Pons (tissue), 1 donor: ENCODE measurements at regions not wholly inside any gene's neighbourhood (a gene's known extent, or its start where the extent isn't known, plus 50 kb on each side); places are given as distances from the start of the nearest gene placed in this dataset.
"Not testable (repeated sequence)": the region's sequence is repeated elsewhere in the genome, so short reads cannot be mapped to it uniquely, and the experiment has no call there.

Experiments
- DNase-seq: peaks from one replicate; pipeline ENCODE4 v3.0.0-alpha.2; 2016; ENCODE audit warnings: low spot score

DNA sequence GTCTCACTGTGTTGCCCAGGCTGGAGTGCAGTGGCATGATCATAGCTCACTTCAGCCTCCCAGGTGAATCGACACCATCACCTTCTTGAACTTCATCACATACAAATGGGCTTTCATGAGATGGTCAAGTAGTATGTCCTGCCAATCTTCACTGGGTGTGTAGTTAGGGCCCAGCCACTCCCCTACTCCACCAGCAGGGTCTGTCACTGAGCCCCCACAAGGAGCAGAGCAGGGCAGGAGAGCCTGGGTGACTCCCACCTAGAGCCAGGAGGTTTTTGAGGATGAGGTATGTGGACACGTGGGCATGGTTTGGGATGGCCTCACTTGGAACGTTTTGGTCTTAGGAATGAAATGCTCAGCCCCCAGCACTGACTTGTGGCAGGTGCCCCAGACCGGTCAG lies 4037.7 kb upstream of the TPTE start:
- not testable (repeated sequence) for DNase-seq

DNA sequence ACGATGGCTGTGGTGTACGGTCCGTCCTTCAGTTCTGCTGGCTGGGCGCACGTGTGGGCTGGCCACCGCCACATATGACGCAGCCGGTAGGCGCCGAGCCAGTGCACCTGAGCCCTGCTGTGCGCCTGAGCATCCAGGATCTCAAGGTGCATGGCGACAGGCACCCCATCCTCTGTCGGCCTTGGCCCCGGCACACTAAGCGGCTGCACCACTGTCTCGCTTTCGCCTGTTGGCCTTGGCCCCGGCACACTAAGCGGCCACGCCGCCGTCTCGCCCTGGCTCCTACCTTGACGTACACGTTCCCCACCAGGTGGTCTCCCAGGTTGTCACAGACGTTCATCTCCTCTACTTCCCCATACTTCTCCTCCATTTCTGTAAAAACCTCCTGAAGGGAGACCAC lies 4034.6 kb upstream of the TPTE start:
- DNase-seq: not testable (repeated sequence)

DNA sequence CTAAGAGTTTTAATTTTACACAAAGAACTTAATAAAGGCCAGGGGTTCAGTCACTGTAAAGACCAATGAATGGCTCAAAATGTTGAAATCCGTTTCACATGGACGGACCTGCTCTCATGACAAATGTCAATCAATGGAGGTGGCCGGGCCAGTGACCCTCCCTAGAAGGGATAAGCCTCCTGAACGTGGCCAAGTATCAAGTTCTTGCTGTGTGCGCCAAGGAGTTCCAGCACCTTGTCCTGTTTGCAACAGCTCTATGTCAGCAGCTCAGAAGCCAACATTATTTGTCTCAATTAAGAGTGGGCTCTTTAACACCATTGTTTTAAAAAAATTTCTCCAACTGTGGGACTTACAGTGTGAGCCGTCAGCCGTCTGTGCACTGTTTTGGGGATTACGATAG lies 4028.7 kb upstream of the TPTE start:
- not testable (repeated sequence) for DNase-seq

DNA sequence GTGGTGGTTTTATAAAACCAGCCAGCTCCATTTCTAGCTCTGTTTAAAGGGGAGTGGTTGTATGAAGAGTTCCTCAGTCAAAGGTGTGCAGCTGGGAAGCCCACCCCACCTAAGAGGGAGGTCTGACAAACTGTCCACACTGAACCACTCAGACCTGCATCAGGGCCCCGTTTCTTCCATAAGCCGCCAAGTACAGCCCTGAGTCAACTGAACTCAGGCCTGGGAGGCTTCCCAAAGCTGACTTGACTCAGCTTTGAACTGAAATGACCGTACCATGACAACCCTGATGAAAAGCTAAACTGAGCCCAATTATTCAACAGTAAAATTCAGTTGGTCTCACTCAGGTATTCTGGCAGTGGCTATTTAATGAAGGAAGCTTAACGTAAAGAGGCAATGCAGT lies 4027.4 kb upstream of the TPTE start:
- DNase-seq: not testable (repeated sequence)

DNA sequence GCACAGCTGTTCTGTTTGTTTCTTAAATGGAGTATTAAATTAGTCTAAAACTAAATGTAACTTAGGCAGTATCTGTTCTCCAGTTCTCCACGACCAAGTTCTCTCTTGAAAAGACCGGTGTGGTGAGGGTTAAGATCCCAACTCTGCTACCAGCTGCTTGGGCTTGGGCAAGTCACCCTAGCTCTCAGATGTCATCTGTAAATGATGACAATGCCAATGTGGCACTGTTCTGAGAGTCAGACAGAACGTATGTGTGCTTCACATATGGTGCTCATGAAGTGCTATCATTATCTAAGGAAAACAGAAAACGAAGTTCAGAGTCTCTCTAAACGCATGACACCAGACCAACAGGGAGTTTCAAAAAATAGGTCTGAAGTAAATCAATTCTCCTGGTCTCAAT lies 4025.0 kb upstream of the TPTE start:
- DNase-seq: not testable (repeated sequence)

DNA sequence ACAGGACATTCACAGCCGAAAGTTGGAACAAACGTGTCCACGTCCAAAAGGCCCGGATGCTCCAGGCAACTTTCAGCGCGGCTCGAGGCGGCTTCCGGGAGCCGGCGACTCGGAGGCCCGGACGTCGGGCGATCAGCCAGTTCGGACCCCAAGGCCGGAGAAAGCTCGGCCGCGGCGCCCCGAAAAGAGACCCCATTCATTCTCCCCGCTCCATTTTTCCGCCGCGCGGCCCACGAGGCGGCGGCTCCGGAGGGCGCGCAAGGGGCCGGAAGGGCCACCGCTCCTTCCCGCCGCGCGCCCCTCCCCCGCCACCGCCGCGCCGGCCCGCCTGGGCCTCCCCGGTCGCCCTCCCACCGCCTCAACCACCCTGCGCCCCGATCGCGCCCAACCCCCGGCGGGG lies 4022.7 kb upstream of the TPTE start:
- not testable (repeated sequence) for DNase-seq

DNA sequence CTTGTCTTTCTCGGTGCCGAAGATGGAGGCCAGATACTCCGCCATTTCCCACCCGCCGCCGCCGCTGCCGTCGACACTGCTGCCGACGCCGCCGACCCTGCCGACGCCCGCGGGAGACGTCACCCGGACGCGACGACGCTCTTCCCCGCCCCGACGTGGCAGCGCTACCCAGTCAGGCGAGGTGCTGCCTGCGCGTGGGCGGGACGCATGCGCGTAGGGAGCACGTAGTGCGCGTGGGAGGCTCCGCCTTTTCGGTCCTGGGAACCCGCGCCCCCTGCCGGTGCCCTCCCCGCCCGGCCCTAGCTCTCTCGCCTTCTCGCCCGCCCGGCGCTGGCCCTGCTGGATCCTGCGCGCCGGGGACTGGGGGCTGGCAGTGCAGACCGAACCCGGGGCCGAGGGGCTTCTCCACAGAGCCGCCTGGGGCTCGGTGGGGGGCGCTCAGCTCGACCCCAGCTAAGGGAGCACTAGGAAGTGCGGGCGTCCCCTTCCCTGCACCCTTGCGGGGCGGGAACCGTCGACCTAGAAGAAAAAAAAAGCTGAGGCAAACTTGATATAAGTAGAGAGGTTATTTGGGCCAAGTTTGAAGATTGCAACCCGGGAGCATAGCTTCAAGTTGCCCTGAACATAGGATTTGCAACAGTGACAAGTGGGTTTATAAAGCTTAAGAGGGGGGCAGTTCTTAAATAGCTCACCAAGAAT lies 4022.1 kb upstream of the TPTE start:
- DNase-seq: not testable (repeated sequence)

DNA sequence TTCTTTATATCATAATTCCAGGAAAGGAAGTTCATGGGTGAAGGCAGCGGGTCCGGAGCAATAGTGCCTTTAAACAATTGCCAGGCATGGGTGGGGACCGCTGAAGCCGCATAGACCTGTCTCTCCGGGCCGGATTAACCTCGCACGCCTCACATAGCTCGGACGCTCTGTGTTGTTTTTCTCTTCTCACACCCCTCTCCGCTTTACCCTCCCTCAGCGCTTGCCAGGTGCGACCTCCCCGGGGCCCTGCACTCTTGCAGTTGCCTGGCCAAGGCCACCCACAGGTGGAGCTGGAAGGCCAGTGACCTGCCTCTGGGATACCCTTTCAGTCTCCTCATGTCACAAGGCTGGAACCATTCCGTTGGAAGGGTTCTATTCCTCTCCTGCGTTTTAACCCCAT lies 4021.5 kb upstream of the TPTE start:
- not testable (repeated sequence) for DNase-seq

DNA sequence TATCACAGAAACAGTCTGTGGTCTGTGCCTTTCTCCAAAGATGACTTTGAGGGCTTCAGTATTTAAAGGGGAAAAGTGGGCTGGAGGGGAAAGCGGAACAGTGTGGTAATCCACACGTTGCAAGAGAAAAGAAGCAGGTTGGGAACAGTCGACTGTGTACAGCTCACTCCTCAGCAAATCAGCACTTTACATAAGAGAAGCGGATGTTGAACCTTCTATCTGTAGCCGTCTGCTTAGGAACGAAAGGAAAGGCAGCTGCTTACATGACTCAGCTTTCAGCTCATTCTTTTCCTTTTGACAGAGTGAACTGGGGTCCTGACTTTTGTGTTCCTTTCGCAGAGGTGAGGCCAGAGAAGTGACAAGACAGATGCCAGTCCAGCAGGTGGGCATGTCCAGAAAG lies 4020.7 kb upstream of the TPTE start:
- not testable (repeated sequence) for DNase-seq

DNA sequence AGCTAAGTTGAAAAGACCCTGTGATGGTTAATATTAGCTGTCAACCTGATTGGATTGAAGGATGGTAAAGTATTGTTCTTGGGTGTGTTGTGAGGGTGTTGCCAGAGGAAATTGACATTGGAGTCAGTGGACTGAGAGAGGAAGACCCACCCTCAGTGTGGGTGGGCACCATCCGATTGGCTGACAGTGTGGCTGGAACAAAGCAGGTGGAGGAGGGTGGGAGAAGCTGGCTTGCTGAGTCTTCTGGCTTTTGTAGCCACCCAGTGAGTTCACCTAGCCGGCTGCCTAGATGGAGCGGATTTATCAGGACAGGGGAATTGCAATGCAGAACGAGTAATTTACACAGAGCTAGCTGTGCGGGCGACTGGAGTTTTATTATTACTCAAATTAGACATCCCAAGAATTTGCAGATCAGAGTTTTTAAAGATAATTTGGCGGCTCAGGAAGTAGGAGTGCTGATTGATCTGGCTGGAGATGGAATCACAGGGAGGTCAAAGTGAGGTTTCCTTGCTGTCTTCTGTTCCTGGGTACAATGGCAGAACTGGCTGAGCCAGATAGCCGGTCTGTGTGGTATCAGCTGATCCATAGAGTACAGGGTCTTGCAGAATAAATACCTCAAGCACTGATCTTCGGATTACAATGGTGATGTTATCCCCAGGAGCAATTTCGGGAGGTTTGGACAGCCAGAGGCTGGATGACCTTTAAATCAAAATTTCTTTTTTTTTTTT lies 4015.1 kb upstream of the TPTE start:
- DNase-seq: not testable (repeated sequence)

DNA sequence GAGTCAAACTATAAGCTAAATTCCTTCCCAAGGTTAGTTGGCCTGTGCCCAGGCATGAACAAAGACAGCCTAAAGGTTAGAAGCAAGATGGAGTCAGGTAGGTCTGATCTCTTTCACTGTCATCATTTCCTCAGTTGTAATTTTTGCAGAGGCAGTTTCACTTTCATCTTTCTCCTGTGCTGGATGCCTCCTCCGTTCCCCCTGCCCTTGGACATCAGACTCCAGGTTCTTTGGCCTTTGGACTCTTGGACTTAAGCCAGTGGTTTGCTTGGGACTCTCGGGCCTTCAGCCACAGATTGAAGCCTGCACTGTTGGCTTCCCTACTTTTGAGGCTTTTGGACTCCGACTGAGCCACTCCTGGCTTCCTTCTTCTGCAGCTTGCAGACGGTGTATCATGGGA lies 4013.8 kb upstream of the TPTE start:
- DNase-seq: not testable (repeated sequence)

DNA sequence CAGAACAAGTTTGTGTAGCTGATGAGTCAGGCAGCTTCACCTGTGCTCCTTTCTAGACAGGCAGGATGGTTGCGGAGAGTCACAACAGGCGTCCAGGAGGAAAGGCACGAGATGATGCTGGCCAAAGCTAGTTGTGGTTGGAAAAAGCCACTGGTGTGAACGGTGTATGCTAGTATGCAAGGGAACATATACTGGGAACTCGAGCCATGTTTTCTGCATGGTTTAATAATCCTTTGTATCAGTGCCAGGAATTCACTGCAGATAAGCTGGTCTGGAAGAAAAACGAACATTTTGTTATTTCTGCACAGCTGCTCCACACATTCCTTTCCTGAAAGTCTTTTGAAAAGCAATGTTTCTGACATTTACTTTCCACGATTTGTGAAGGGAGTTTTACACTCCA lies 3999.6 kb upstream of the TPTE start:
- DNase-seq: not testable (repeated sequence)

DNA sequence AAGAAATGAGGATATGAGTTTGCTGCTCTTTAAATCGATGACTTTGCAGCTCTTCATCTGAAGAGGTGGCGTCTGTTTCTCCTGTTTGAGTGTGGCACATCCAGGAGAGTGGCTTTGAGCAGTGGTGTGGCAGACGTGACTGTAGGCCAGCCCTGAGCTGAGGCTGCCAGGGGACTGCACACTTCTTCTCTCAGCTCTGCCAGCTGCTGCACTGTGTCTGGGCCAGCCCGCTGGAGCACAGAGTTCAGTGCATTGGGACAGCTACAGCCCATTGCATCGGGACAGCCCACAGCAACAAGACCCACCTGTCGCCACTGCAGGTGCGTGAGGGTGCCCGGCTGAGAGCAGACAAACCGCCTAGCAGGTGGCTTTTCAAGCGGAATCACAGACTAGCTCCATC lies 3995.2 kb upstream of the TPTE start:
- DNase-seq: not testable (repeated sequence)

DNA sequence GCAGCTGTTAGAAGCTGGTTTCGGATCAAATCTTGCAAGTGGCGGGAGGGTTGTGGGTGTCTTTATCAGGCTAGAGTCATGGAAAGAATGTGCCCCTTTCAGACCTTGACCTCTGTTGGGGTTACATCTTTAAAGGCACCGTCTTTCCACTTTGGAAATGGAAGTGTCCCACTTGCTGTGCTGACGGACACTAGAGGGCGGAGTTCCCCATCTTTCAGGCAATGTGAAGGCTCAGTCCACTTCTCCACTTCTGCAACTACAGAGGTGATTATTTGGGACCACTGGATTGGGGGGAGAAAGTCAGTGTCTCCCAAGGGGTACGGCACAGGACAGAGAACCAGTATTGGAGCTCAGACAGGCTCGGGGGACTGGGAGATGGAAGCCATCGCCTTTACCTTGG lies 3990.7 kb upstream of the TPTE start:
- DNase-seq: not testable (repeated sequence)

DNA sequence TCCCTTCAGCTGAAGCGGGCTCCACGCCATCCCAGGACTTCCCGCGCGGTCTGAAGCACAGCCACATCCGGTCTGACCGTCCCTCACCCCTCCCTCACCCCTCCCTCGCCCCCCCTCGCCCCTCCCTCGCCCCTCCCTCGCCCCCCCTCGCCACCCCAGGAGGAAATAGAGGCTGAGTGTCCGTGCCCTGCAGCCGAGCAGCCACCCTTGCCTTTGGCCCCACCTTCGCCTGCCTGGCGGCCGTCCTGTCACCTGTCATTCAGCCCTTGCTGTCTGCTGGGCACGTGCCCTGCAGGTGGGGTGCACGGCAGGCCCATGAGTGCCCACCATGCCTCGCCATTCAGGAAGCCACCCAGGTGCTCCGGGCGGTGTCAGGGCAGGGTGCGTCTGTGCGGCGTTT lies 3988.1 kb upstream of the TPTE start:
- not testable (repeated sequence) for DNase-seq

DNA sequence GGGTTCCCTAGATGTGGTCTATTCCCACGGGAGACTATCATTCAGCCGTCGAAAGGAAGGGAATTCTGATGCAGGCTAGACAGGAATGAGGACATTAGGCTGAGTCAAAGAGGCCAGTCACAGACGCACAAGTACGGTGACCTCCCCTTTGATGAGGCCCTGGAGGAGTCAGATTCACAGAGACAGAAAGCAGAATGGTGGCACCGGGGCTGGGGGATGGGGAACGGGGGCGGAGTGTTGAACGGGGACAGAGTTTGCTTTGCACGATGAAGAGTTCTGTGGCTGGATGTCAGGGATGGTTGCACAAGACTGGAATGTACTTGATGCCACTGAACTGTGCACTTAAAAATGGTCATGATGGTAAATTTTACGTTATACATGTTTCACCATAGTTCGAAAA lies 3983.1 kb upstream of the TPTE start:
- not testable (repeated sequence) for DNase-seq

DNA sequence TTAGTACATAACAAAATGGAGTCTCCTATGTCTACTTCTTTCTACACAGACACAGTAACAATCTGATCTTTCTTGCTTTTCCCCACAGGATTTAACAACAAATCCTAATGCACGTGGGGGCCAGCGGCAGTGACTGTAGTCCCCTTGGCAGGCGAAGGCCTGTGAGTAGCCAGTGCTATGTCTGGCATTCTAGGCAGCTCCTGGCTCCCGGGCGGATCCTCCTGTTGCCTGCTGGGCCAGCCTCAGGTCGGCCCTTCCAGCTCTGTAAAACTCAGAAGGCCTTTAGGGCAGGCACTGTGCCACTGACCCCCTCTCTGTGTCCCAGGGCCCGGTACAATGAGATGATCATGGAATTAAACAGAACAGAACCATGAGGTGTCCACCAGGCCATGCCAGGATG lies 3981.7 kb upstream of the TPTE start:
- not testable (repeated sequence) for DNase-seq

DNA sequence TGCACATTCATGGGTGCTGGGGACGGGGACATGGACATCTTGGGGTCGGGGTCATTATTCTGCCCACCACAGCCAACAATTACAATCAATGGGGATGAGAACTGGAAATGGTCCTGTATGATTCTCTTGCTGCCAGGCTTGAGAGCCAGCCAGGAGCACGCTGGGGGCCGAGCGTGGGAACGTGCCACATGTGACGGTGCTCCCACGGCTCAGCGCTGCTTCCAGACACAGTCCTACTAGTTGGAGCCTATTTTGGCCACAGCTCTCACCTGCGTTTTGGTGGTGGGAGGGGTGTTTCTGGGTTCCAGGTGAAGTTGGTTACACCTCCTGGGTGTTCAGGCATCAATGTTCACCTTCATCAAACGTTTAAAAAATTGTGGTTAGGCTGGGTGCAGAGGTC lies 3980.3 kb upstream of the TPTE start:
- DNase-seq: not testable (repeated sequence)

DNA sequence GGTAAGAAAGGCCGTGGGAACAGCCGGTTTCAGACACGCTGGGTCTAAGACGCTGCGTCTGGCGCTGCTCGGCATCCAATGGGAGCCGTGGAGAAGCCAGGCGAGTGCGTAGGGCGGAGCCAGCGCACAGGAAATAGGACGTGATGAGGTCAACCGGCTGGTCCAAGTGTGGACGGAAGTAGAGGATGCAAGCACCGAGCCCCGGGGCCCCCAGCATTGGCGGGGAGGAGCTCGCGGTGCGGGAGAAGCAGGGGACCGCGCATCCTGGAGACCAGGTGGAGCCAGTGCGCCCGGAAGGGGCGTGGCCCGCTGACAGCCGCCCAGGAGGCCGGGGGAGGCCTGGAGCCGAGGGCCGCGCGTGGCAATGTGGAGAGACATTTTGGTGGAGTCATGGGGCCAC lies 3976.1 kb upstream of the TPTE start:
- DNase-seq: not testable (repeated sequence)

DNA sequence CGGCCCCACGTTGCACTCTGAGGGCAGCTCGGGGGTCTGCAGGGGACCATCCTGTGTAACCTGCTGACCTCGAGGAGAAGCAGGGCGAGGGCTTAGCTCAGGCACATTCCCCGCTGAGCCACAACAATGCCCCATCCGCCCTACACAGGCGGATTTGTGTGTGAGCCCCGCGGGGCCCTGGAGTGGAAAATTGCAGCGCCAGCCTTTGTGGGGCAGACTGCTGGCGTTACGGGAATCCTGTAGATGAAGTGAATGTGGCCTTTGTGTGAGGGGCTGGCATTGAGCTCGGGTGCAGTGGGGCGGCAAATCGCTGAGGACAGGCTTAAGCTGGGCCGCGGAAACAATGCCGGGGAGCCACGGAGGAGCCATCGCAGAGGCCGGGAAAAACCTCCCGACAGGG lies 3970.3 kb upstream of the TPTE start:
- not testable (repeated sequence) for DNase-seq

DNA sequence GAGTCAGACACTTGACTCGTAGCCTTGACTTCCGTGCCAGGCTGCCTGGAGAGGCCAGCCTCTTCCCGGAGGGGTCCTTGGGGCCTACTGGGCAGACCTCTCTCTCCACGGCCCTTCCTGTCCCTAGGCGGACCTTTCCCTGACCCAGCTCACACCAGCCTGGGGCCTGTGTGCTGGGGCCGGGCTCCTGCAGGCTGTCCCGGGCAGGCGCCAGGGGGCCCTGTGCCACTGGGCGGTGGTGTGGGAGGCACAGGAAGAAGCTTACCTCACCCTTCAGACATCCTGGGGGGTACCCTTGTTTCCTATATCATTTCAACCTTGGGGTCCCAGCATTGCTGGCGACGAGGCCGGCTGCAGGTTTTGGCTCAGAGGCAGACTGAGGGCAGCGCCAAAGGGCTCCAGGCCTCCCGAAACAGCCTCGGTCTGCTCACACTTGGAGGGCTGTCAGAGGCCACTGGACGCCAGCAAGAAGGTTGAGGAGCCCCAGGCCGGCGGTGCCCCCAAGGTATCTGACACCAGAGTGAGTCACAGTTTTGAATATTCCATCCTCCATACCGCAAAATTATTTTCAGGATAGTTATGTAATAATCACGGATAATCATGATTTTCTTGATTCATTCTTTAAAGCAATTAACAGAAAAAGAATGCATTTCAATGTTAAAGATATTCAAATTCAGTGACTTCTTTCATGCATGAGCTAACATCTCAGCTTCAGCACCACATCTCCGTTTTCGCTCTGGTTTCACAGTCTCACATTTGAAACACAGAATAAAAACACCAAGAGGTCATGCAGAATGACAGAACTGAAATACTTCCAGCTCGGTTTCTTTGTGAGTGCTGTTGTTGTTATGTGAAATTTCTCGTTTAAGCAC lies 3967.6 kb upstream of the TPTE start:
- not testable (repeated sequence) for DNase-seq

DNA sequence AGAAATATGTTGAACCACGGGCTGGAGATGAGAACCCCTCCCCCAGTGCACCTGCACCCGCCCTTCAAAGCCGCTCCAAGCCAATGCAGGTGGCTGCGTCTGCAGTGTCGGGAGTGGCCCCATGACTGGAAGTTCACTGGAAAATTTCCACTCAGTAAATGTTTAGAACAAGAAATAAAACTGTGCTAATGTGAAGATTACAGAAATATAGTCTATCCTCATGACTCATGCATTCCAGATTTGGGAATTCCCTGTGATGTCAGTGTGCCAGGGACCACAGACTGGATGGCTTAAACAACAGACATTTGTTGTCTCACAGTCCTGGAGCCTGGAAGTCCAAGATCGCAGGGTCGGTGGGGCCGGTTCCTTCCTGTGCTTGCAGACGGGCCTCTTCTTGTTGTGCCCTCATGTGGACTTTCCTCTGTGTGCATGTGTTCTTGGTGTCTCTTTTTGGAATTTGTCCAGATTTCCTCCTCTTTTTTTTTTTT lies 3967.0 kb upstream of the TPTE start:
- not testable (repeated sequence) for DNase-seq
